Right lobe of liver (tissue), 6 donors: ENCODE measurements at regions not wholly inside any gene's neighbourhood (a gene's known extent, or its start where the extent isn't known, plus 50 kb on each side); places are given as distances from the start of the nearest gene placed in this dataset.

Experiments used
- ATAC-seq, 4 donors: fragments of 200-7000 bp; cut with Tn5 transposase; one replicate each; pipeline ENCODE4 v1.9.1; 2020; ENCODE audit warnings: mild to moderate bottlenecking in 4 of 4, moderate library complexity in 4 of 4
- DNase-seq, 3 donors: peaks; one replicate each; pipeline ENCODE4 v3.0.0-alpha.2; 2020
- H3K27ac ChIP-seq, 3 donors: fragments of 200-600 bp; one replicate each; pipeline ENCODE4 v1.8.0; 2022
- H3K27me3 ChIP-seq, 2 donors: fragments of 200-600 bp; one replicate each; pipeline ENCODE4 v1.8.0; 2022
- H3K36me3 ChIP-seq, 4 donors: fragments of 200-600 bp; sonication (generic) in 1 of 4; one replicate each; pipeline versions ENCODE4 v1.5.1 to v1.8.0; 2017 to 2022; ENCODE audit warnings: control low read depth in 1 of 4
- H3K4me1 ChIP-seq, 4 donors: fragments of 200-600 bp; sonication (generic) in 1 of 4; one replicate each; pipeline versions ENCODE4 v1.5.1 to v1.8.0; 2017 to 2022; ENCODE audit warnings: control low read depth in 1 of 4
- H3K4me3 ChIP-seq, 3 donors: fragments of 200-600 bp; one replicate each; pipeline ENCODE4 v1.8.0; 2022
- H3K9me3 ChIP-seq, 4 donors: fragments of 200-600 bp; sonication (generic) in 1 of 4; one replicate each; pipeline versions ENCODE4 v1.5.1 to v1.8.0; 2017 to 2022; ENCODE audit warnings: control low read depth in 1 of 4
- POLR2A ChIP-seq: fragments of 450-650 bp; IDR thresholded peaks from one replicate; pipeline ENCODE4 v1.6.1; 2017; ENCODE audit warnings: antibody characterized with exemption, mild to moderate bottlenecking
- WGBS: methylation state at CpG from one replicate; pipeline ENCODE4 v1.1.6; 2018; ENCODE audit warnings: low coverage, low lambda C conversion rate; ENCODE audit not compliant: insufficient coverage; ENCODE audit errors: missing lambda C conversion rate; 5-methylcytosine and 5-hydroxymethylcytosine counted together
- intact Hi-C, 2 donors: fragments of 100-400 bp; cut with DNase I; formaldehyde crosslinking; loops; one replicate each; pipeline versions ENCODE4 v1.11.2 to v1.14.1; 2022
- TF ChIP-seq, protein P1 (sequence below), 4 donors: fragments of 200-600 bp in 3 of 4; fragments of 450-650 bp in 1 of 4; IDR thresholded peaks; one replicate each; pipeline versions ENCODE4 v1.5.1 to v1.8.0; 2016 to 2022; ENCODE audit warnings: antibody characterized with exemption in 4 of 4, mild to moderate bottlenecking in 2 of 4
- donor health status: DM: no; HTN: yes; CAD: no.
- donor health status: DM: no; HTN: no; CAD: no.
- donor health status: DM: no; HTN: no; CAD: no.
- donor health status: DM: no; HTN: yes; CAD: no.
- donor health status: DM: no; HTN: yes; CAD: no.

DNA sequence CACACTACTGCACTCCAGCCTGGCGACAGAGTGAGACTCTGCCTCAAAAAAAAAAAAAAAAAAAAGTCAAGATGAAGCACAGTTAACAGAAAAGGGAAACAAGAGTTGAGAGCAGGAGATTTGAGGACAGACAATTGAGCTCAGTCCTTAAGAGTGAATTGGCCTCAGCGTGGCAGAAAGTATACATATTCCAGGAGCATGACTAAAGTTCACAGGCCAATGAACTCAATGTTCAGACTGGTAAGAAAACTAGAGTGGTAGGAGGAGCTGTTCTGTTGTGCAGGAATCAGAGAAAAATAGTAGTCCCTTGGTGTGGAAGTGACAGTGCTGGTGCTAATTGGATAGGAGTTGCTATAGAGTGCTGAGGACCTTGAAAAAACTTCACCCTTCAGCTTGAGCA, 60.0 kb downstream of the NRN1 start:
- H3K36me3 ChIP-seq: no peaks in the 10 kb centered on the region
- H3K9me3 ChIP-seq: no peaks in the 10 kb centered on the region
- TF ChIP-seq, protein P1, sequence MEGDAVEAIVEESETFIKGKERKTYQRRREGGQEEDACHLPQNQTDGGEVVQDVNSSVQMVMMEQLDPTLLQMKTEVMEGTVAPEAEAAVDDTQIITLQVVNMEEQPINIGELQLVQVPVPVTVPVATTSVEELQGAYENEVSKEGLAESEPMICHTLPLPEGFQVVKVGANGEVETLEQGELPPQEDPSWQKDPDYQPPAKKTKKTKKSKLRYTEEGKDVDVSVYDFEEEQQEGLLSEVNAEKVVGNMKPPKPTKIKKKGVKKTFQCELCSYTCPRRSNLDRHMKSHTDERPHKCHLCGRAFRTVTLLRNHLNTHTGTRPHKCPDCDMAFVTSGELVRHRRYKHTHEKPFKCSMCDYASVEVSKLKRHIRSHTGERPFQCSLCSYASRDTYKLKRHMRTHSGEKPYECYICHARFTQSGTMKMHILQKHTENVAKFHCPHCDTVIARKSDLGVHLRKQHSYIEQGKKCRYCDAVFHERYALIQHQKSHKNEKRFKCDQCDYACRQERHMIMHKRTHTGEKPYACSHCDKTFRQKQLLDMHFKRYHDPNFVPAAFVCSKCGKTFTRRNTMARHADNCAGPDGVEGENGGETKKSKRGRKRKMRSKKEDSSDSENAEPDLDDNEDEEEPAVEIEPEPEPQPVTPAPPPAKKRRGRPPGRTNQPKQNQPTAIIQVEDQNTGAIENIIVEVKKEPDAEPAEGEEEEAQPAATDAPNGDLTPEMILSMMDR (IDR thresholded peaks at IDR 0.05): no peak
- TF ChIP-seq POLR2A: no peak
- 50% methylated on average over 2 of the region's 2 CpGs for WGBS
- H3K27me3 ChIP-seq: no peaks in the 10 kb centered on the region
- no peak for DNase-seq
- intact Hi-C loops: no loop called here
- peak in 1 of 4 donors; percentile 53 for ATAC-seq
- H3K27ac ChIP-seq: no peak overlapping the region
- no peak overlapping the region for H3K4me3 ChIP-seq
- H3K4me1 ChIP-seq: no peaks in the 10 kb centered on the region

DNA sequence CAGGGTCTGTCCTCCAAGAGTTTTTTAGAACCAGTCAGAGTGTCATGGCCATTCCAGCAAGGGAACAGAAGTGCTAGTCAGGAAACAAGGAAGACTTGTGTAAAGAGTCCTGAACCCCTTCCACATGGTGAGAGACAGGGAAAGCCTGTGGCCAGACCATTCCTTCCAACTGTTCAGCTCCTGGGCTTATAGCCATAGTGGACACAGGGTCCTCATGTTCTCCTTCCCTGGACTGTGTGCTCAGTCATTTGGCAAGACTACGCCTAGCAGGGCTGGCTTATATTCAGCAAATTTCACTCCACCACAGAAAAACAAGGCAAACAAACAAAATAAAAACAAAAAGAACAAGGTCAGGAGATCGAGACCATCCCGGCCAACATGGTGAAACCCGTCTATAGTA, 60.5 kb downstream of the NRN1 start:
- H3K27me3 ChIP-seq: no peaks in the 10 kb centered on the region
- H3K9me3 ChIP-seq: no peaks in the 10 kb centered on the region
- WGBS: 71% methylated on average over 4 of the region's 4 CpGs
- no peak overlapping the region for H3K27ac ChIP-seq
- H3K4me3 ChIP-seq: no peak overlapping the region
- intact Hi-C loops: no loop called here
- H3K36me3 ChIP-seq: no peaks in the 10 kb centered on the region
- DNase-seq (no peak), ATAC-seq (no peak)
- TF ChIP-seq POLR2A: no peak
- TF ChIP-seq, protein P1 (IDR thresholded peaks at IDR 0.05): no peak
- H3K4me1 ChIP-seq: no peaks in the 10 kb centered on the region

DNA sequence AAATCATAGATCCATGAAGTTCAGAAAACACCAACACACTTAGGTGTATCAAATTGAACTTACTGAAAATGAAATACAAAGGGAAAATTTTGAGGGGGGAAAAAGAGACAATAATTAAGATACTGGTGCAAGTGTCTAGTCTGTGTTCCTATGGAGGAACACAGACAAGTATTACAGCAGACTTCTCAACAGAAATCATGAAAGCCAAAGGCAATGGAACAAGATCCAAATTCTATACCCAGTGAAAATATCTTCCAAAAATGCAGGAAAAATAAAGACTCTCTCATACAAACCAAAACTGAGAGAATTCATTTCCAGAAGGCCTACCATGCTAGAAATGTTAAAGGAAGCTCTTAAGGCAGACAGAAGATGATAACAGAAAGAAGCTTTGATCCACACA, 63.1 kb downstream of the NRN1 start:
- Histone ChIP-seq H3K4me3 (no peak overlapping the region), H3K27ac (no peak overlapping the region), H3K9me3 (no peaks in the 10 kb centered on the region), H3K27me3 (no peaks in the 10 kb centered on the region), H3K4me1 (no peaks in the 10 kb centered on the region), H3K36me3 (no peaks in the 10 kb centered on the region)
- ATAC-seq (no peak), DNase-seq (no peak)
- intact Hi-C loops: no loop called here
- no peak for TF ChIP-seq POLR2A
- TF ChIP-seq, protein P1 (IDR thresholded peaks at IDR 0.05): no peak

DNA sequence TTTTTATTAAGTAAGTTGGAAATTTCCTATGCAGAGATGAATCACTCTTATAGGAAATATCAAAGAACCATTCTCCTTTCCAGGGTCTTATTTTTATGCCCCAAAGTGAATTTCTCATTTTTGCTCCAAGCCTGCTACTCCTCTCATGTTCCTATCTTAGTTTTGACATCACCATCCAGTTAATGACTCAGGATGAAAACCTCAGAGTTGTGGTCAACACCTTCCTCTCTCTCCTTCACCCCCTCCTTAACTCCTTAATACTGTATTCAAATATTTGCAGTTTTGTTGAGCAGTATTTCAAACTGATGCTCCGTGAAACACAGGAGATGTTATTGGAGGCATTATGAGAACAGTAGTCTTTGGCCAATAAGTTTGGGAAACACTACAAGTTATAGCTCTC, 64.1 kb downstream of the NRN1 start:
- ATAC-seq (no peak), DNase-seq (no peak)
- no peaks in the 10 kb centered on the region for H3K27me3 ChIP-seq
- intact Hi-C loops: no loop called here
- TF ChIP-seq POLR2A: no peak
- TF ChIP-seq, protein P1 (IDR thresholded peaks at IDR 0.05): no peak
- no peaks in the 10 kb centered on the region for H3K4me1 ChIP-seq
- H3K27ac ChIP-seq: no peak overlapping the region
- 82% methylated on average over 1 of the region's 1 CpG for WGBS
- H3K9me3 ChIP-seq: no peaks in the 10 kb centered on the region
- H3K4me3 ChIP-seq: no peak overlapping the region
- H3K36me3 ChIP-seq: no peaks in the 10 kb centered on the region

DNA sequence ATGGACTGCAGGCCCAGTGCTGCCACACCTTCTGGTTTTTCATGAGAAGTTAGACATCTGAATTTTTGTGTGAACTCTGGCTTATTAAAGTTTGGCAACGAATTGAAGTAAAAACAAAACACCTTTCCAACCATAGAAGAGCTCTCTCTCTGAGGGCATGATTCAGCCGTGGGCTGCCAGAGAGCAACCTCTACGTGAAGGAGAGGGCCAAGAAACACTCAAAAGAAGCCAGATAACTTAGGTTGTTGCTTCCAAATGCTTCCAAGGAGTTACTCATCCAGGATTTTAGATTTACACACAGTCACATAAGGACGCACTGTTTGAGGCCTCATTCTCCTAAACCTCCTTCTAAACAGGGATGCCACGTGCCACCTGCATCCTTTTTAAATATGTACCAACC, 65.5 kb downstream of the NRN1 start:
- no peaks in the 10 kb centered on the region for H3K9me3 ChIP-seq
- TF ChIP-seq POLR2A: no peak
- TF ChIP-seq, protein P1 (IDR thresholded peaks at IDR 0.05): no peak
- no peak for ATAC-seq
- no peak for DNase-seq
- H3K27me3 ChIP-seq: no peaks in the 10 kb centered on the region
- H3K36me3 ChIP-seq: no peaks in the 10 kb centered on the region
- 46% methylated on average over 3 of the region's 5 CpGs for WGBS
- intact Hi-C loops: no loop called here
- H3K27ac ChIP-seq: no peak overlapping the region
- no peak overlapping the region for H3K4me3 ChIP-seq
- H3K4me1 ChIP-seq: no peaks in the 10 kb centered on the region
